Fibroblast of the aortic adventitia (primary cell): ENCODE measurements at regions not wholly inside any gene's neighbourhood (a gene's known extent, or its start where the extent isn't known, plus 50 kb on each side); places are given as distances from the start of the nearest gene placed in this dataset.
"Not testable (repeated sequence)": the region's sequence is repeated elsewhere in the genome, so short reads cannot be mapped to it uniquely, and the experiment has no call there.

Experiments
- DNase-seq: peaks from one replicate; pipeline ENCODE4 v3.0.0-alpha.2; 2010; ENCODE audit warnings: low read depth
- H3K4me3 ChIP-seq: 2 replicates; pipeline ENCODE4 v1.5.1; 2011; ENCODE audit warnings: low read depth, mild to moderate bottlenecking, control low read depth, low read length, moderate library complexity
- TF ChIP-seq, protein P1 (sequence below): IDR thresholded peaks from 2 replicates; pipeline ENCODE4 v1.5.1; 2011; ENCODE audit warnings: mild to moderate bottlenecking, low read length, control low read depth, inconsistent platforms; ENCODE audit not compliant: insufficient read depth

DNA sequence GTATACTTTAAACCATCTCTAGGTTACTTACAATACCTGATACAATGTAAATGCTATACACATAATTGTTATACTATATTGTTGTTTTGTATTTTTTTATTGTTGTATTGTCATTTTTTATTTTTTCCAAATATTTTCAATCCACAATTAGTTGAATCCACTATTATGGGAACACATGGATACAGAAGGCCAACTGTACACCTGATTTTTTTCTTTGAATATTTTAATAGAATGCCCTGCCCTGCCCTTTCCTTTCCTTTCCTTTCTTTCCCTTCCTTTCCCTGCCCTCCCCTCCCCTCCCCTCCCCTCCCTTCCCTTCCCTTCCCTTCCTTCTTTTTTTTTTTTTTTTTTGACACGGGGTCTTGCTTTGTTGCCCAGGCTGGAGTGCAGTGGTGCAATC, 120.2 kb downstream of the SLC4A3 start:
- no peak overlapping the region for H3K4me3 ChIP-seq
- DNase-seq, result no peak
- TF ChIP-seq, protein P1, sequence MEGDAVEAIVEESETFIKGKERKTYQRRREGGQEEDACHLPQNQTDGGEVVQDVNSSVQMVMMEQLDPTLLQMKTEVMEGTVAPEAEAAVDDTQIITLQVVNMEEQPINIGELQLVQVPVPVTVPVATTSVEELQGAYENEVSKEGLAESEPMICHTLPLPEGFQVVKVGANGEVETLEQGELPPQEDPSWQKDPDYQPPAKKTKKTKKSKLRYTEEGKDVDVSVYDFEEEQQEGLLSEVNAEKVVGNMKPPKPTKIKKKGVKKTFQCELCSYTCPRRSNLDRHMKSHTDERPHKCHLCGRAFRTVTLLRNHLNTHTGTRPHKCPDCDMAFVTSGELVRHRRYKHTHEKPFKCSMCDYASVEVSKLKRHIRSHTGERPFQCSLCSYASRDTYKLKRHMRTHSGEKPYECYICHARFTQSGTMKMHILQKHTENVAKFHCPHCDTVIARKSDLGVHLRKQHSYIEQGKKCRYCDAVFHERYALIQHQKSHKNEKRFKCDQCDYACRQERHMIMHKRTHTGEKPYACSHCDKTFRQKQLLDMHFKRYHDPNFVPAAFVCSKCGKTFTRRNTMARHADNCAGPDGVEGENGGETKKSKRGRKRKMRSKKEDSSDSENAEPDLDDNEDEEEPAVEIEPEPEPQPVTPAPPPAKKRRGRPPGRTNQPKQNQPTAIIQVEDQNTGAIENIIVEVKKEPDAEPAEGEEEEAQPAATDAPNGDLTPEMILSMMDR, result no peak

DNA sequence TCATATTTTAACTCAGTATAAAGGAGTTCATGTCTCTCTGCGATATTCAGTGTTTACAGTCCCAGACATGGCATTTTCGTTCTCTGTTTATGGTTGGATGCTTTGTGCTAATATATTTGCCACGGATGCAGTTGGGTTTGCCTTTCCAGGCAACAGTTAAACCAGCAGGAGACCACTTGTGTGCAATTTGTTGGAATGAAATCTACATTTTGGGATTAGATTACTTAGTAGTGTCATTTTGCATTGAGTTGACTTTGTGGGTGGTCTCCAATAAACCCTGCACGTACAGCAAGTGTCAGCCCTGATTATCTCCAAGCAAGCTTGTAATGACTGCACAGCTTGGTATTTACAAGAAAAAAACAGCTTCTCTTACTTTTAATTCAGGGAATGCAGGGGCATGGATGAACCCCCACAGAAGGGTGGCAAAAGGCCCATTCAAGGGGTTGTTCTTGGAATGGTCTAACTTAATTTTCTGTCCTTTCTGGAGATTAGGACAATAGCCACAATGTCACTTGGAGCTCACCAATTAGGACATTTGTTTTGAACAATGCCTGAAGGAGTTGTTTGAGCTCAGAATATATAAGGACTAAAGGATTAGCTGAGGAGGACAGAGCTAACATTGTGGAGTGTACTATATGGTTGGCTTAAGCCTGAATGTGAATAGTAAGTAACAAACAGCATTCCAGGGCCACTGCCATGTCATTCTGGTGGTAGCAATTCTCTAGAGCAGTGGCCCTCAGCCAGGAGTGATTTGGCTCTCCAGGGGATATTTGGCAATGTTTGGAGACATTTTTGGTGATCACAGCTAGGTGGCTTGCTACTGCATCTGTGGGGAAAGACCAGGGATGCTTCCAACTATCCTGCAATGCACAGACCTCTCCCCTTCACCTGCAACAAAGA, 121.5 kb downstream of the SLC4A3 start:
- DNase-seq, result no peak
- TF ChIP-seq, protein P1, result no peak
- H3K4me3 ChIP-seq, result no peak overlapping the region

DNA sequence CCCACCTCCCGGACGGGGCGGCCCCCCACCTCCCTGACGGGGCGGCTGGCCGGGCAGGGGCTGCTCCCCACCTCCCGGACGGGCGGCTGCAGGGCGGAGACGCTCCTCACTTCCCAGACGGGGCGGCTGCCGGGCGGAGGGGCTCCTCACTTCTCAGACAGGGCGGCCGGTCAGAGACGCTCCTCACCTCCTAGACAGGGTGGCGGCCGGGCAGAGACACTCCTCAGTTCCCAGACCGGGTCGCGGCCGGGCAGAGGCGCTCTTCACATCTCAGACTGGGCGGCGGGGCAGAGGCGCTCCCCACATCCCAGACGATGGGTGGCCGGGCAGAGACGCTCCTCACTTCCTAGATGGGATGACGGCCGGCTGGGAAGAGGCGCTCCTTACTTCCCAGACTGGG, 123.7 kb downstream of the SLC4A3 start:
- H3K4me3 ChIP-seq, DNase-seq: not testable (repeated sequence)

DNA sequence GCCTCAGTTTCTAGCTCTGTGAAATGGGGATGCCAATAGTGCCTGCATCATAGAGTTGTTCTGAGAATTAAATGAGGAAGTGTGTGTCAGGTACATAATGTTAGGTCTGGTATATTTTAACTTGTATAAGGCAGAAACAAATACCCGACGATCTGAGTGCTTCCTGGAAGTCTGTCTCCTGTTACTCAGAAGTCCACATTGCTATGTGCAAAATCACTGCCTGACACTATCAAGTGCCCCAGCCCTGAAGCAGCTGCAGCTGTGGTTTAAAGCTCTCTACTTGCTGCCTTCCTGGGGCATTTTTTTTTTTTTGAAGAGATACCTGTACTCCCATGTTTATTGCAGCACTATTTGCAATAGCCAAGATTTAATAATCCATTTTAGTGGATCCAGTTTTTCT, 125.3 kb downstream of the SLC4A3 start:
- TF ChIP-seq, protein P1, result no peak
- DNase-seq, result no peak
- no peak overlapping the region for H3K4me3 ChIP-seq

DNA sequence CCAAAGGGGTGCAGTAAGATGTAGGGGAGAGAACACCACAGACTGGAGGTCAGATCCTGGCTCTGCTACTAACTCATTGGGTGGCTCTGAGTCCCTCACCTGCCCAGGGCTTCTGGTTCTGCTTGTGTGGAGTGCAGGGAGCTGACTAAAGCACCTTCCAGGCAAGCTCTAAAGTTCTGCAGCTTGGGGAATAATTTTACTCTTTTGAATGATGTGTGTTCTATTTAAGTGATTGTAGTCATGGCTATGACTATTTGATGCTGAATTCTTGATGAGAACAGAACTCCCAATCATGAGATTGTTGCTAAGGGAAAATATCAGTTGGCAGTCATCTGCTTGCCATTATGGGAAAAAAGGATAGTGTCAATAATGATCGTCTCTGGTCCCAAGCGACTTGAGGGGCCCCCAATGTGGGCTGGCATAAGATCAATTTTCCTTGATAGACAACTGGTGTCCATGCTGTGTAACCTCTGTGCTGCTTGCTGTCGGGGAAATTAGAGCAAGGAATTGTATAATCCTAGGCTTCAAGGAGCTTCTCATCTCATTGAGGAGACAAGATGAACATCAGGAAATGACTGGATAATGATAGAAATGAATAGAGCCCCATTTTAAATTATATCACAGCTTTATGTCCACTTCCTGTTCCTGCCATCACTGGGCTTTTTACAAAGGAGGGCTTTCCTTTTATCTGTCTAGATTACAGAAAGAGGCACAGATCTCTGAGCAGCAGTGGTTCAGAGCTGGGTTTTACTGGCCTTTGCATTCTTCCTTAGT, 131.7 kb downstream of the SLC4A3 start:
- DNase-seq, result no peak
- TF ChIP-seq, protein P1, result no peak
- H3K4me3 ChIP-seq, result no peak overlapping the region

DNA sequence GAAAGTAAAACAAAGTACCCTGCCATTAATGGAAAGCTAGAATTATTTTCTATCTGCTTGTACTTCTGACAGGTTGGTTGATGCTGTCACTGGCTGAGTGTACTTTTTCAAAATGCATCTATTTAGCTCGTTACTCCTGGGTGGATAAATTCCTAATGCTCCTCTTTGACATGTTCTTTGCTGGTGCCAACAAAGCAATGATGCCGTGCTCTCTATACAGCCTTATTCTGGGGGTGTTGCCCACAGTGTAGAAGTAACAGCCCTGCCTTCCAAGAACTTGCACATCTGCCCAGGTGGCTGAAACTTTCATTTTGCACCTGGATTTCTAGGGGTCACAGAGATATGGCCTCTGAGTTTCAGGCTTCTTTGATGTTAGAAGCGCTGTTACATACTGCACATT, 132.4 kb downstream of the SLC4A3 start:
- TF ChIP-seq, protein P1, result no peak
- no peak for DNase-seq
- H3K4me3 ChIP-seq, result no peak overlapping the region

DNA sequence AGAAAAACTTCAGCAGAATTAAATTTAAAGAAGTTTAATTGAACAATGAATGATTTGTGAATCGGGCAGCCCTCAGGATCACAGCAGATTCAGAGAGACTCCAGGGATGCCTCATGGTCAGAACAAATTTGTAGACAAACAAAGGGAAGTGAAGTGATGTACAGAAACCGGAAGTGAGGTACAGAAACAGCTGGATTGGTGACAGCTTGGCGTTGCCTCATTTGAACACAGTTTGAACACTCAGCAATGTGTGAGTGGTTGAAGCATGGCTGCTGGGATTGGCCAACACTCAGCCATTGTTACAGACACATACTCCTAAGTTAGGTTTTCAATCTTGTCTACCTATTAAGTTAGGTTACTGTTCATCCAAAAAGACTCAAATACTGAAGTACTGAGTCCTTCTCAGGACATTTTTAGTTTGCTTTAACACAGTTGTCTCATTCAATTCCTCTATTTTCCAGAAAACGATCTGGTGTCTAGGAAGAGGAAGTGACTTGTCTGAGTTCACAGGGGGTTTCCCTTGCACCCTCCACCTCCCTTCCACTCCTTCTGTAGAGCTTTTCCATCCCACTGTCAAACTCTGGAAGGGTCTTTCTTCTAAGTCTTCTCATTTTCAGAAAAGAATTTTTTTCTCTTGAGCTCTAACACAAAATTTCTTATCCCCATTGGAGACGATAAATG, 137.9 kb downstream of the SLC4A3 start:
- TF ChIP-seq, protein P1, result no peak
- no peak for DNase-seq
- no peak overlapping the region for H3K4me3 ChIP-seq
